ENCODE measurements at regions not wholly inside any gene's neighbourhood (a gene's known extent, or its start where the extent isn't known, plus 50 kb on each side); places are given as distances from the start of the nearest gene placed in this dataset.

DNA sequence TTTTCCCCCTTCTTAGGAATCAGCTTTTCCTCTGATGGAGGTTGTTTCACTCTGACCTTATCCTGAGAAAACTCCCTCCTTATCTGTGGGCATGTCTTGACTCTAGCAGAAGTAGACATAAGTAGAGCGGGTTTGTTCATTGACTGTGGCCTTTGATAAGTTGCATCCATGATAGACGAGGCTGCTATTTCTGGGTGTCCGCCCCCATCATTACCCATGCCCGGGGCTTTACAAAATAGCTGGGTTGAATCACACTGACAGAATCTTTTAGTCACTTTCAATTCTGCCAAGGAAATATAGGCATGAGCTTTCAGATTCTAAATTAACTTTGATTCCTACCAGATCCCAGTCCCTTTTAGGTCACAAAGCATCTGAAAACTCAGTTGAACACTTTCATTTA is 223.8 kb downstream of the SEC61B start:
- DNase-seq = no peak

DNA sequence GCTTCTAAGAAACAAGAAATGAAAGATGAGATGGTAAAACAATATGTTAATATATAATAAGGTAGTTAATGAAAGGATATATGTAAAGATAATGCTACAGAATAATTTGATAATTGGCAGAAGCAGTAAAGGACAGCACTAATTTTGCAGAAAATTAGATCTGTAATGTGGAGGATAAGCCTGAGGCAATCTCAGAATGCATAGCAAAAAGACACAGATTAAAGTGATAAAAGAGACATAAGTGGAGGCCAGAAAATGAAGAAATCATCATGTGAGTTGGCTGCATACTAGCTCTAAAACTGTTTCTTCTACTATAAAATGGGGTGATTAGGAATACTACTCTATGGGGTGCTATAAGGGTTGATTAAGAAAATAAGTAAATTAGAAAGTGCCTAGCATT is 225.9 kb downstream of the SEC61B start:
- no peak for DNase-seq

DNA sequence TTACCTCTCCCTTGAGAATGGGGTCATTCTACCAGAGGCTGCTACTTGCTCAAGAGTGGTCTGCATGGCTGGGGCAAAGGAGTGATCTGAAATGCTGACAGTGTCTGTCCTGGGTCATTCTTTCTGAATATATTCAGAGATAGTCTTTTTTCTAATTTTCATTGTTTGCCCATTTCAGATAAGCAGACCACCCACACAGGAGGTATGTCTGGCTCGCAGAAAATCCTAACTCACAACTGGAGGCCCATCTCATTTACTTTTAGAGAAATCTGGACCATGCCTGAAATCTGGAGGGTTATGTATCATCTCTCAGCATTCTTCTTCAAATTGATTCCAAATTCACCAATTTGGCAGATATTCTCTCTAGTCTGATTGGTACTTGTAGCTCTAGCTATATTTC is 227.6 kb downstream of the SEC61B start:
- no peak for DNase-seq

DNA sequence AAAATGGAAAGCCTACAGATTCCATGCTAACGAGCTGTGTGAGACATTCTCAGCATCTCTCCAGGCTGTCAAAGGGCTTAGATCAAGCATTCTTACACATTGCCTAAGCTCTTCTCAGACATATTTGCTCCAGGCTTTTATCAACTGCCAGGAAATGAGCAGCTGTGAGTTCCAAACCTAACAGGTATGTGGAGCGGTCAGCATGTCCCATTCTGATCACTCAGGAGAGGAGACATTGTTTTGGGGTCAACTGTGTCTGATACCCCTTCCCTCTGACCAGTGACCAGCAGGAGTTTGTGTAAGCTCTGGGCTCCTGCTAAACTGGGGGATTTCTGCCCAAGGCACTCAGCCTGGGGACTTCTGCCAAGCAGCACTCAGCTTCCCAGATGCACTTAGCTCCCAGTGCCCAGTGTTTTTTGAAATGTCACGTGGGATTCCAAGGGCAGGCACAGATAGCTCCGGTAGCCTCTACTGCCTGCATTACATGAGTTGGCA is 229.1 kb downstream of the SEC61B start:
- no peak for DNase-seq

DNA sequence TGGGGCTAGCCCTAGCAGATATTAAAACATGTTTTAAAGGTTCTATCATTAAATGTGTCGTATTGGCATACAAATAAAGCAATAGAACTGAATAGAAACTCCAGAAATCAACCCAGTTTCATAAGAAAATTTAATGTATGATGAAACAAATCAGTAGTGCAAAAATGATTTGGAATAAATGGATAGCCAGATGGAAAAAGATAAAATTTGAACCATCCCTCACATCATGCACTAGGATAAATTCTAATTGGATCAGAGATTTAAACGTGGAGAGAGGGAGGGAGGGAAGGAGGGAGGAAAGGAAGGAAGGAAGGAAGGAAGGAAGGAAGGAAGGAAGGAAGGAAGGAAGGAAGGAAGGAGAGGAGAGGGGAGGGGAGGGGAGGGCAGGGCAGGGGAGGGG is 235.3 kb downstream of the SEC61B start:
- DNase-seq = no peak

DNA sequence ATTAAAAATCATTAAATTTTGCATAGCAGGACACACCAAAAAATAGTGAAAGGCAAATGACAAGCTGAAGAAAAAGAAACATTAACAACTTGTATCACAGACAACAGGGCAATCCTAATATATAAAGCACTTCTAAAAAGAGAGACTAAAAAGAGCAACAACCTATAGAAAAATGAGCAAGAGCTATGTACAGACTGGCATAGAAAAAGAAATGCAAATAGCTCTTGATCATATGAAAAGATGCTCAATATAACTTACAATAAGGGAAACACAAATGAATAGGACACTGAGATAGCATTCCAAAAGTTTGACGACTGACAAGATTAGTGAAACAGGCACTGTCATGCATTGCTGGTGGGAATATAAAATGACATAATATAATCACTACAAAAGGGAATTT is 235.9 kb downstream of the SEC61B start:
- DNase-seq = no peak

DNA sequence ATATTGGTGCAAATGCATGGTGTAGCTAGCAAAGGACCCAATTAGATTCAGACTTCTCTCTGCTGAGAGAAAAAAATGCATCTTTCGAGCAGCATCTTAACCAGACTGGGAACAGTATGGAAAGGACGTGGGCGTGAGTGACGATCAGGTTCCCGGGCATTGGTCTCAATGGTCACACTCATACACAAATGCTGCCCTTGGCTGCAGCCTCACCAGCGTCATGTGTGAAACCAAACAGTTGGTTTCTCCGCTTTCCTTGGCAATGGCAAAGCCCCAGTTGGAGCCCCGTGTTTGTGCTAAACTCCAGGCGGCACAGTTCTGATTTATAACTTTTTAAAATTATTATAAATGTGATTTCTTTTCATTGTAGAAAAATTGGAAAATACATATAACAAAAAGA is 237.8 kb downstream of the SEC61B start:
- no peak for DNase-seq

DNA sequence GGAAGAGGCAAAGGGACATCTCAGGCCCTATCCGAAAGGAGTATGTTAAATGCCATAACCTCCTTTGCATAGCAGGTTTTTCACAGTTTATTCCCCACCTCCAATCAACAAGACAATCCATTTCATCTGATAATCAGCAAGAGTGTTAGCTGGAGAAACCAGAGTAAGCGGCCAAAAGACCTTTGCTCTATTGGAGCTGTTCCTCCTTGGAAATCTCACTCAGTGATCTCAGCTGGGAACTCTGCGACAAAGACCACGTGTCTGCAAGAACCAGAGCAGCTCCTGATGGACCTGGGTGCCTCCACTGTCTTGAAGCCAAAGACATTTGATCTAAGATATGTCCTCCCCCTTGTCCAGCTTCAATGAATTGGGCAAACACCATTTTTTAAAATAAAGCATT is 241.0 kb downstream of the SEC61B start:
- no peak for DNase-seq

DNA sequence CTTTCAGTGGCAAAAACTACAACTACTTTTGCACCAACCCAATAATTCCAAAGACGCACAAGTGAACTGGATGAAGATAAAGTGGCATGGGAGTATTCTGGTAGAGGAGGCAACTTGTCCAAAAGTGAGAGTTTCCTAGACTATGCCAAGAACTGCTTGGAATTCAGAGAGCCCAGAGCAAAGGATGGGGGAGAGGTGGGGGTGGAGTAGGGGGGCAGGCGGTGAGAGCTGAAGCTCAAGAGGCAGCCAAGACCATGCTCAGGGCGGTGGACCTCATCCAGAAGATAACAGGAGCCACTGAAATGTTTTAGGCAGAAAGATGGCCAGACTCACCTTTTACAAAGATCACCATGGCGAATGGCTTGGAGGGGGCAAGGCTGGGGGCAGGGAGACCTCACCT is 242.5 kb downstream of the SEC61B start:
- DNase-seq = no peak

DNA sequence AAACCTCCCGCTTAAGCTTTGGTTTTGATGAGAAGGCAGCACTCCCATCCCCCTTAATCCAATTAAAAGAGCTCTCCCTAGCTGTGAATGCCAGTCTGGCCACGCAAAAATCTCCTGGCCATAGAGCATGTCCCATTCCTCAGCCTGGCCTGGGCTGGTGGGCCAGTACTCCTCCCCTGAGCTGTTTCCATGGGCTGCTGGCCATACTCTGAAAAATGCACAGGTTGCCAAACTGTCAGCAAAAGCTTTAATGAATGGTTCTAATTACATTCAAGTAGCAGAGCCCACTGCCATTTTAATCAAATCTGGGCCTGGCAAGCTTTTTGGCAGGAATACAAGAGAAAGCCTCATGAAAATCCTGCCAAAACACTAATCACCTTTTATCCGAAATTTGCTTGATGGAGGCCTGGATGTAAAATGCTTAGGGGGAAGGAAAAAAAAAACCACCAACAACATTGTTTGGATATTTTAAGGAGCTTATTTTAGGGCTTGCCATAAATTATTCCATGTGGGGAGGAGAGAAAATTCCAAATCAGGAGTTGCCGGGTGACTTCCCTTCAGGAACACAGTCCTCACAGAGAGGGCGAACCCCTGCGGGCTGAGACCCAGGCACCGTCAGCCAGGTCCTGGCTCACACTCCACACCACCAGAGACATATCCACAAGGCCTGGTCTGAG is 243.3 kb downstream of the SEC61B start:
- DNase-seq = peak; percentile 23

DNA sequence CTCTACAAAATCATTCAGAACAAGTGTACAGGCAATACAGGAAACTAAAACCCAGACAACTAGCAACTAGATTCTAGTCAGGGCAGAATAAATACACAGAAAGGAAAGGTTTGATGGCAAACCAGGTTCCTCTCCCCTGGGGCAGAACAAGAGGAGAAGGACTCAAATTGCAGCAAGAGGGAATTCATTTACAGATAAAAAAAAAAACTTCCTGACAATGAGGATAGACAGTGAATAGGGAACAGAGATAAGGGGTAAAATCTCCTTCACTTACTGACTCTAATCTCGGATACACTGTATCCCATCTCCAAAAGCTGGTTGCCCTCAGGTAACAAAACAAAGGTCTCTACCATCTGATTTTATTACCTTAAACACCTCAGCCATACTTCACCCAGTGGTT is 244.0 kb downstream of the SEC61B start:
- DNase-seq = peak; percentile 64

DNA sequence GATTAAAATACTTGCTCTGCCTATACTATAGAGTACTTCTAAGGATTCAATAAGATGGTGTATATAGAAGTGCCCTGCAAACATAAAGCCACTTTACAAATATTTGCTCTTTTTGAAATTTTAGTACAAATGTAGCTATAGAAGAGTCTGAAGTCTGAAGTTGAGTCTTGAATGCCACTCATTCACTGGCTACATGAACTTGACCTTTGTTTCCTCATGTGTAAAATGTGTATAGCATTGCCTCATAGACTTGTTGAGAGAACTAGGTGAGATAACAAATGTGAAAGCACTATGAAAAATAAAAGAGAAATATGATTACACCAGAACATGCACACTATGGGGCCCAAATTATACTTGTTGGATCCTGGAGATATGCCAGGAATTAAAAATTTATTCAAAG is 244.7 kb downstream of the SEC61B start:
- DNase-seq = no peak

DNA sequence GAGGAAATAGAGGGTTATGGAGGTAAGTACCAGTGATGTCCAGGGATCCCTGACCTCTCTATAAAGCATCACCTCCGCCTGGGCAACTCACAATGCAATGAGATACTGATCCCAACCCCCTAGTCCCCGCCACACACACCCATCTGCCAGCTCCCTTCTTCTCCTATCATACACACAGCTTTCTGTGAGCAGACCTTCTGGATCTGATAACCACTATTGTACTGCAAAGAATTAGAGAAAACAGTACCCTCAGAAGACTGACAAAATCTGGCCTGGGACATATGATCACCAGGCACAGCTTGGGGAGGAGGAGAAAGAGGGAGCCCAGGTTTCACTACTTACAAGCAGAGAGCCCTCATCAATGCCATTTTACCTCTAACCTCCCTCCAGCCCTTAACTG is 249.0 kb downstream of the SEC61B start:
- peak; percentile 4 for DNase-seq

DNA sequence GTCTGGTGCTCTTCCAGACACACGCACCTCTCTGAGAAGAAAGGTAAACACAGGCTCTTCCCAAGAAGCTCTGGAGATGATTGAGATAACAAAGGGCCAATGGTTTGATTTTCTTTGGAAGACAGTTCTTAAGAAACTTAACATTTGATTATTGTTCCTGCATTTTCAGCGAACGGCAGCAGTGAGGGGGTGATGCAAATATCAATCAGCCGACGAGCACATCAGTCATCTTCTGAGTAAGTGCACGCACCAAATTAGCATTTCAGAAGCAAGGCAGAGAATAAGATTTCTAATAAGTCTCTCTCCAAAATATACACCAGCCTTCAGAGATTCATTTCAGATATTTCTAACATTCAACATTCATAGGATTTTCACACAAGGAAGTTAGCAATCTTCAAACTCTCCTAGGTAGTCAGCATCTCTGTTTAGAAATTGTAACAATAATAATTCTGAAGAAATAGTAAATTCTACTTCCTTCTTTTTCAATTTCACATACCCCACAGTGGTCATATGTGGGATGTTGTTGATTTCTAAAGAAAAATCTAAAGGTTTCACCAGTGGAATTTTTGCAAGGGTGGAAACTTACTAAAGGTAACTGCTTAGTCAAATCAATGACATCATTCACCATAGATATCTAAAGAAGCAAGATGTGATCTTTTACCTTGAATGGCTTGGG is 250.3 kb downstream of the SEC61B start:
- no peak for DNase-seq

DNA sequence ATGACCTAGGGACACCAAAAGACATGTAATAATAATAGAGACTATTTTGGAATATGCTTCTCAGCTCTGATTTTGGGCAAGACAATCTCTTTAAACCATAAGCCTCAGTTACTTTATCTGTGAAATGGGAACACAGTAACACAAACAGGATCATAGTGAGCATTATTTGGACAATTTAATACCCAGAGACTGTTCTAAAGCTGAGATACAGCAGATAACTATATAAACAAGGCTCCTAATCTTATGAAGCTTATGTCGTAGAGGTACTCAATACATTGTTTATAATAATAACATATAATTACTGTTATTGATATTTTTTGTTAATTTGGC is 250.8 kb downstream of the SEC61B start:
- DNase-seq = no peak

DNA sequence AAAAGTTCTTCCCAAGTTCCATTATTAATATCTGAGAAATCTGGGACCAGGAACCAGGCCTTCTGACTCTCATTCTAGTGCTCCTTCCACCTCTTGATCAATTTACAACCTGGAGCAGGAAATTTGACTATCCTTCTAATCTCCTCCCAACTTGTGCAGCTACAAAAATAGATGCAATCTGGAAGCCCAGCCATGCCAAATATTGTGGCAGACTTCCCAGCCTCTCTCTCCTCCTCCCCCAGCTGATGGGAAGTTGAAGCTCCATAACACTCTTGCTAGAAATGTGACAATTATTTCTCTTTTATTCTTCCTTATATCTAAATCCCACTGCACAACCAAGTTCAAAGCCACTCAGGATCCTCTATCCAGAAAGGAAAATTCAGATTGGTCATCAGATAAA is 252.1 kb downstream of the SEC61B start:
- peak; percentile 25 for DNase-seq

DNA sequence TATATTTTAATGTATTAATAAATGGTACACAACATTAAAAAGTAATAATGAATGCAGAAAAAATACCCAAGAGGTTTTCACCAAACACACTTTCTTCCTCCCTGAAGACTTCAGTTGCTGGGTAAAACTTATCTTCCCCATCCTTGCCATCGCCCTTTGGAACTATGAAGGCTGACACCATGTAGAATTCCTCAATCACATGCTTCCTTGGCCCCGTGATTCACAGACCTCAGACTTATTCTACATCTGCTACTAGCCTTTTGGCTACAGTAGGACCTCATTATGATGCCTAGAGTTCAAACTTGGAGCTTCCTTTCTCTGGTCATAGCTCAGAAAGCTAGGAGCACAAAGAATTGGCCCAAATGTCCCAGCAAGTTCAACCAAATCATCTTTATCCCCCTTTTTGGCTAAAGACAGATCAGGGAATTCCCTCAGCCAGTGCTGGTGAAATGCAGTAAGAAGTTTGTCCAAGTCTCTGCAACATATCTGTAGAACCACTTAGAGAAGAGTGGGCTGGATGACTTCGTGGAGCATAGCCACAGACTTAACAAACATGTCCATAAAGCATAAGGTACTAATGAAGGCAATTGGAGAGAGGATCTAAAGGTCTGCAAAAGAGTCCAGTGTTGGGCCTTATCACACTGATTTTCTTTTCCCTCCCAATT is 253.5 kb downstream of the SEC61B start:
- no peak for DNase-seq

DNA sequence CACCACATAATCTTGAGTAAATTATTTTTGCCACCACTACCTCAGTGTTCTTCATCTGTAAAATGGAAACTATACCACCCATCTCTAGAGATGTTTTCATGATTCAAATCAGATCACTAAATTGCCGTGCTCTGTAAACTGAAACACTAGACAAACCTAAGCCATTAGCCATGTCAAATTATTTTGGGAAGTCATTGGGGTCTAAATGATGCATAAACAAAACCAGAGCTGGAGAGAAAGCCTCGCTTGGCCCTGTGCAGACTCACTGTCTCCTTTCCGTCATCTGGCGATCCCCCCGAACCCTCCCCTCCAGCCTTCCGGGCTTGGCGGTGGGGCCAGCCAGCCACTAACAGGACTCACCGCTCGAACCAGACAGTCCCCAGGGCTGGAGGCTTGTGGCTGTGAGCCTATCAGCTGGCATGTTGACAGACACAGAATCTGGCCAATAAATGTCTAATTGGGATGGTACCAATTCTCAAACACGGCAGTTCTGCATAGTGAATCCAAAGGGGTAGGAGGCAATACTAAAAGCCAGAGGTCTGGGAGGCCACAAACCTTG is 256.5 kb downstream of the SEC61B start:
- no peak for DNase-seq

DNA sequence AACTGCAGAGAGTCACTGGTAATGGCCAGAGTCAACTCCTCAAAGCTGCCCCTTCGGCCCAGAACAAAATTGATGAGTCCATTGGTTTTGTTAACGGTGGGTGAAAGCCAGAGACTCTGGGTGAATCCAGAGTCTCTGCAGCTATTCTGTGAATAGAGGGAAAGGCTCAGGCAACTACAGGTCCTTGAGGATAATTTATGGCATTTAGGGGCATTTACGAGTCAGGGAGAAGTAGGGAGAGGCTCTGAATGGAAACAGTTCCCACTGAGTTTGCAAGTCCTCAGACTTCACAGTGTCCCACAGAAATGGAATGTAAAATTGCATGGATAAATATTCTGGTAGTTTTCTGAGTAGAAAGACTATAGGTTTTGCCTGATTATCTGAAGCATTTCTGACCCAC is 257.8 kb downstream of the SEC61B start:
- no peak for DNase-seq

DNA sequence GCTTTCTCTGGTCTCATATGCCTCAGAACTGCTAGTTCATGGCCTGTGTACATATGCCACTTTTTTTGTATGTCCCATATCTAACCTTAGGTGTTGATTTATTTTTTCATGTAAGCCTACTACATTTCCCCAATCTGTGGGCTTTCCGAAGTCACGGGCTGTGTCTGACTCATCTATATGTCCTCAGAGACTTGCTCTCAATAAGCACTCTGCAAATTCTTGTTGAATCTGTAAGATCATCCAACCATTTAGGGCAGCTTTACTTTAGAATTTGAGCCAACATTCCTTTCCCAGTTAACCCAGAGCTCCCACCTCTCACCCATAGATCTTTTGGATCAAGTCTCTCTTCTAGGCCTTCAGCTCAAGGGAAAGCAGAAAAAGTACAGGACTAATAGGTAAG is 263.4 kb downstream of the SEC61B start:
- no peak for DNase-seq

DNA sequence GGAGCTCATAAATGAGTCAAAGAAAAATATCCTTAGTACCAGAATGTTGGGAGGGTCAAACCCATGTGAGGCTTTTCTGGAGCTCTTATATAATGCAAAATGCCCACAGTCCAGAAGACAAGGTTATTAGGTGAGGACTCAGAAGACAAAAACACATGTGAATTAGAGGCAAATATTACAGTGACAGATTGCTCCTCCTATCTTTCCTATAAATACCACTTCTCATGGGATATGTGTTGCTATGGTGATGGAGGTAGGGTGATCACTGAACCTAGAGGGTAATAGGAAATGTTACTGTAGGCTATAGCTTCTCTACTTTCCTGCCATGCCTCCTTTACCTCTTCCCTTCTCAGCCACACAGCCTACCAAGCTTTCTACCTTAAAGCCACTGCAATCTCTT is 264.6 kb downstream of the SEC61B start:
- peak; percentile 84 for DNase-seq

DNA sequence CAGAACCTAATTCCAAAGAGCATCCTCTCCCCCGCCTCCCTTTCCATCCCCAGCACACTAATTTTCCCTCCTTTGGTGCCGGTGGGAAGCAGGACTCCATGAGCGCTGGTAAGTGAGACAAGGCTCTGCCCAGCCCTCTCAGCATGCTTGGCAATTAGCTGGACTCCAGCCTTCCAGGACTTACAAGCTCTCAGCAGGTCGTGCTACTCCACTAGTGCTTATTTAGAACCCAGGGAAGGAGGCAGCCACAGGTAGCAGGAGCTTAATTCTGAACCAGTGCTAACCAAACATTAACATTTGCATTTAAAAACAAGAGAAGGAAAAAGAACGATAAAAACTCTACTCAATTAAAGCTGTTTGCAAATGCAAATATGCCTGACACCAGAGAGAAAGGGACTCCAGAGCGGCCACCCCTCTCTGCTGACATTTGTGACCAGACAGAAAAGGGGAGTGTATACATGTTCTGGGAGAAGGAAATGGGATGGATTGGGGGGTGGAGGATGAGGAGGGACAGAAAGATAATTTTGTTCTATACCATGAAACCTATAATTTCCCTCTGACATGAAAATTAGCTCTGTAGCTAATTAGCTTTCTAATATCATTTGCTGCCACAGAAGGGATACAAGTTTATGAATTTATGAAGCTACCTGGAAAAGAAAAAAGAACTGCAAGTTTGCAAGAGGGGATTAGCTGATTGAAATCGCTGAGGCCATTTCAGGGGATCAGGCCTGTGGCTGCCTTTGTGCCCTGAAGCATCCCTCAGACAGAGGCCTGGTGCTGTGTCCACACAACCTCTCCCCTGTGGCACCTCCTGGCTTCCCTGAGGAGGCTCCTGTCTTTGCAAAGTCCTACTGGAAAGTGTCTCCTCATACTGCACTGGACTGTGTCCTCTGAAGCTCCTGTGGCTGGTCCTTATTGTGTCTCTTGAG is 266.3 kb downstream of the SEC61B start:
- DNase-seq = no peak

DNA sequence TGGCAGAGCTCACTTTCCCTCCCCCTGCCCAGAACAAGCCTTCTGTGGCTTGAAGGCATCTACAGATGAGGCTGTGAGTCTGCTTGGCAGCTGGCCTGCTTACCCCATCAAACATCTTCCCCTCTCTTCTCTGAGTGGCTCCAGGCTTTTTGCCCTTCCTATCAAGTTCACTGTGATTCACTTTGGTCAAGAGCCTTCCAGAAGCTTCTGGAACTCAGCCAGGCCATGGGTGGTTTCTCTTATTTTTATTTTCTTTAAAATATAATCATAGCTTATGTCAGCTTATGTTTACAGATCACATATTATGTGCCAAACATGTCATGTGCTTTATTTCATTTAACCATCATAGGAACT is 267.0 kb downstream of the SEC61B start:
- no peak for DNase-seq

Data from NCI-H2171 treated with DMSO at 0.1 percent for 48 hours (cell line).